Hippocampal formation (tissue), 2 donors: ENCODE measurements at regions not wholly inside any gene's neighbourhood (a gene's known extent, or its start where the extent isn't known, plus 50 kb on each side); places are given as distances from the start of the nearest gene placed in this dataset.

Source experiments
- DNase-seq, 2 donors: peaks; one replicate each; lab custom pipeline; 2025; lab: John Stamatoyannopoulos, UW

DNA sequence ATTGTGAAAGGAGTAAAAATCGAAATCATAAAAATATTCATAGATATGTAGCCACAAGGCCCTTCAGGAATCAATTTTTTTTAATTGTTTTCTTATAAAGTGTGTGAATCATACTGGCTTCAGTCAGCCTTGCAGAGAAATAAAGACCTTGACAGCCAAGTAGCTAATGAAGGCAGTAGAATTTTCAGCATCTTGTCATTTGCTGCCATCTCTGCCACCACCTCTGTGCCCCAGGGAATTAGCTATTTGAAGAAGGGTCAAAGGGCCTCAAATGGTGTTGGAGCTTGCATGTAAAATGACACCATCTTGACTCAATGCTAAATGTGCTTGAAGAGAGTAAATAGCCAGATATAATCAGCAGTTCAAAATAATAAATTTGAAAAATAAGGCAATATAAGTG, 359.4 kb upstream of the DCN start:
- DNase-seq: no peak

DNA sequence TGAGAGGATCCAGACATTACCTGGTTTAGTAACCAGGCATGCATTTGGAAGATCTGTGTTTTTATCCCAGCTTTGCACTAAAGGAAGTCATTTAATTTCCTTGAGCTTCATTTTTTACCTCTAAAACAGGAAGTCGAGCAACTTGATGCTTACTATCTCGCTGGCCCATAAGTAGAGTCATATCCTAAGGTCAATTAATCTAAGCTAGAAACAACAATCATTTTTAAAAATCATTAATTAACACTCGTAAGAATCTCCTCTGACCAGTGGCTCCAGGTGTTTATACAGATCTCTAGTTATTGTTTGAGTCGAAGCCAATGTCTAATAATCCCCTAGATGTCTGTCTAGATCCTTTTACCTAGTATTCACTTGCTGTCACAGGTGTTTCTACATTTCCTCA, 355.8 kb upstream of the DCN start:
- DNase-seq: no peak

DNA sequence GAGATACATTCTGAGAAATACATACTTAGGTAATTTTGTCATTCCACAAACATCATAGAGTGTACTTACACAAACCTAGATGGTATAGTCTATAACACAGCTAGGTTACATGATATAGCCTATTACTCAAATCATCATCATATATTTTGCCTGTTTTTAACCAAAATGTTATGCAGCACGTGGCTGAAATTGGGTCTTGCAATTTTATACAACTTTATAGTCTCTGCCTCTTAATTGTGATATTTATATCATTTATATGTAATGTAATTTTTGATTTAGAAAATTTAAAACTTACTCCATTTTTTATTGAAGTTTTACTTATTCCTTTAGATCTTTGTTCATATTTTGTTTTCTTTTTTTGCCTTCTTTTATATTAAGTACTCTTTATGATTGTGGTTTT, 350.7 kb upstream of the DCN start:
- no peak for DNase-seq

DNA sequence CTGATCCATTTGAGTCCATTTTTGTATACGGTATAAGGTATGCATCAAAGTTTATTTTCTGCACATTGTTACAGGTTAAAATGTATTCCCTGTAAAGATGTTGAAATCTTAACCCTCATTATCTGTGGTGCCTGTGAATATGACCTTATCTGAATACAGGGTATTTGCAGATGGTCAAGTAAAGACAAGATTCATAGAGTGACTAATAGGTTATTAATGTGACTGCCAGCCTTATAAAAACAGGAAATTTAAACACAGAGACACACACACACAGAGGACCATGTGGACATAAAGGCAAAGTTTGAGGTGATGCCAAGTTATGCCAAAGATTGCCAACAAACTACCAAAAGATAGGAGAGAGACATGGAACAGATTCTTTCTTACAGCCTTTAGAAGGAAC, 347.2 kb upstream of the DCN start:
- no peak for DNase-seq

DNA sequence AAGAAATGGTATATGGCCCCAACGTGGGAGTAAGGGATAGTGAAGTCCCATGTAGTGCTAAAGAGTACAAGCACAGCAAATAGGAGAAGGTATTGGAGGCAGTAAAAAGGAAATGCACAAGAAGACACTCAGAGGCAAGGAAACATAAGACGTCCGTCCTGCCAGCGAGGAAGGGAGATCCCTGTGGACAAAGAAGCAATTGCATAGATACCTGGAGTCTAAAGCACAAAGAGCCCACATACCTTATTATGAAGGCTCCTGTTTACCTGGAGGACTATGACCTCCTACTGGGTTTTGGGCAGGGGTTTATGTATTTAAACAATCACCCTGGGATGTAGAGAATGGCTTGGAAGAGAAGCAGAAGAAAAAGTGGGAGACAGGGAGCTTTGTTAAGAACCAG, 341.2 kb upstream of the DCN start:
- DNase-seq: no peak

DNA sequence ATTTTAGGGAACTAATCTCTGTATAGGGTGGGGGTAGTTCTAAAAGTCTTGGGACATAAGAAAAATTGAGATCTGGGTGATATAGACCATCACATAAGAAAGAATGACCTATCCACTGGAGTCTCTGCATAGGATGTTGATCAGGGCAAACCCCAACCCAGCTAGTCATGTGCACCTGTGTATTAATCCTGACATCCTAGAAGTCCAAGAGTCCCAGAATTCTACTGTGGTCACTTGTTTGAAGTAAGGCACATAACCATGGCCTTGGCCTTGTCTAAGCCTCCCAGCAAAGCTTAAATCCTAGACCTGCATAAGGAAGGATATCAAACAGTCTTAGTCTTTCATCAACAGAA, 334.1 kb upstream of the DCN start:
- DNase-seq: no peak

DNA sequence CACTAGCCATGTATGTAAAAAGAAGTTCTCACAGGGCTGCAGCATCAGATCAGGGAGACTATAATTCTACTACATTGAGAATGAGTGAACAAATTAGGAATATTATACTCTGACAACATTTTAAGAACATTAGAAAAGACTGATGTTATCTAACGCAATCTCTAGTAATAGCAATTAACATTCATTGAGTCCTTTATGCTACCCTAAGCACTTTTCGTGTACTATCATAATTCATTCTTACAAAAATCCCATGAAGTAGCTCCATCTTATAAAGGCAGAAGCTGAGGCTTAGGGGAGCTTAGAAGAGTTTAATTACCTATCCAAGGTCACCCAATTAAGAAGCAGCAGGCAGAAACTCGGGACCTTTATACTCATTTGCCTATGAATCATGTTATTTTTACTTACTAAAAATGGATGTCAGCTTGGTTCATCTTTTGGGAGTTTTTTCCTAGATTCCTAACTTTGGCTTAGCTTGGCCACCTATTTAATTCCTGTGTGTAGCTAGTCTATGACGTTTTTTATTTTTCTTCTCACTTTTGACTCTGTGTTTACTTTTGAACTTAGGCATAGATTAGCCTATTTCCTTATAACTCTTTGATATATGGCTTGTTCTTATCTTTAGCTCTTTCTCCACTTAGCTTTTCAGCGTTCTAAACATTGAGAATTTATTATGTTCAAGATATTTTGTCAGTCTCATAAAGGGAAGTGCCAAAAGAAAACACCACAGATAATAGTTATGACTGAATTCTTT, 333.5 kb upstream of the DCN start:
- DNase-seq: no peak

DNA sequence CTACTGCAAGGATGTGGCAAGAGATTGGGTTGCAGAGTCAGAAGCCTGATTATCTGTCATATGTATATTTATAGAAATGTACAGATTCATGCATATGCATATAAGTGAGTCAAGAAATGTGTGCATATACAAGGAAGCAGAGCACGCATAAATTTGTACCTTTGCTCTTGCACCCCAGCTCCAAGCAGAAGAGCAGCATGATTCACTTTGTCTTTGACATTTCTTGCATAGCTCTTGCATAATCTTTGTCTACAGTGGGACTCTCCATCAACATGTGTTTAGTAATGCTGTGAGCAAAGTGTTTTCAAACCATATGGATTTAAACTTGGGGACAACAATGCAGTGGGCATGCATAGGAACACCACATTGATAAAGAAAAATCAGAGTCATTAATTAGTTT, 330.7 kb upstream of the DCN start:
- no peak for DNase-seq

DNA sequence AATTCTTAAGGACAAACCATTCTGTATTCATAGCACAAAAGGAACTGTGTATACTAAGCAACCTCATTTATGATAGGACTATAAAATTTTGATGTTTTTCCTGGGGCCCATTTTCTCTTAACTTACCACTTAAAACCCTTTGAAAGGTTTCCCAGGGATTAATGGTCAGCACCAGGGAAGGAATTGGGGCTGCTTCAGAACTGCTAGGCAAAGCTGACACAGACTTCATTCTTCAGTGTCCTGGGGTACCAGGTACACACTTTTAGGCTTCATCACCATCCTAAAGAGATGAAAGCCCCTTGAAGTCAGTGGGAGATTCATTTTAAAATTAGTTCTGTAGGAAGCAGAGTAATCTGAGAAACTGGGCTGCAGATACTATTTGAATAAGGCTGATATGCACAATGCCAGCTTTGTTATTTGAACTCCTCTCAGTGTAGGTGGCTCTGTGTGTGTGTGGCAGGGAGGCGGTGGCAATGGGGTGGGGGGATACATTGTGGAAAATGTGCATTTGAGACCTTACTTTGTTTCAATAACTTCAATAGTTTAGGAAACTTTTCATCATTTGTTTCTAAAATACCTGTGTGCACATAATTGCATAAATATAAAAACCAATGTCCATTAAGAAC, 329.3 kb upstream of the DCN start:
- no peak for DNase-seq

DNA sequence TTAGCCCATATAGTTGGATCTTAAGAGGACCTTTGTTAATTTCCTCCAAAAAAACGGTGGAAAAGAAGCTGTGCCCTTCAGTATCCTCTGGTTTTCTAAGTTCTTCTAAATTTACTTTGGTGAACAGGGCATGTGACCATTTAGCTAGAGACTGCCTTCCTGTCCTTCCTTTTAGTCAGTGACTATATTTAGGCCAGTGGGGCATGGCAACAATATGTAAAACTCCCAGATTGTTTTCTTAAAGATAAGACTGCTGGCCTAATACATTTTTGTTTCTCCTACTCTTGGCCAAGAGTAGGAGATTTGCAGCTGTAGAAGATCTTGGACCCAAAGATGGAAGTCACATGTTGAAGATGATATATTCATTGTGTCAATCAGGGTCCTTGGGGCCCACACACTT, 325.1 kb upstream of the DCN start:
- no peak for DNase-seq

DNA sequence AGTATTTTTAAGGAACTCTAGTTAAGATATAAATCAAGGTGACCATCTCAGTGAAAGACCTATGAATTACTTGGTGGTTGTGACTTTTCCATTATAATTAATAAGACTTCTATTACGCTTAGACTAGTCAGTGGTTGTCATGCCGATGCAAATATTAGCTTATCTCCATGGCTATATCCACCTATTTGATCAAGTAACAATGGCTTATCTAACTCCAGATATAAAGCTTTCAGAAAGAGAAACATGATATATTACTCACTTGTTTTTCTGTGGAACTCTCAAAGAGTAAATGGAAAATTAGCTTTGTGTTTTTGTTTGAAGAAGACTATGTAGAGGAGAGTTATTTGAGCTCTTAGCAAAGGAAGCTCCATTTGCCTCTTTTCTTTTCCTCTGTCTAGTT, 323.8 kb upstream of the DCN start:
- no peak for DNase-seq

DNA sequence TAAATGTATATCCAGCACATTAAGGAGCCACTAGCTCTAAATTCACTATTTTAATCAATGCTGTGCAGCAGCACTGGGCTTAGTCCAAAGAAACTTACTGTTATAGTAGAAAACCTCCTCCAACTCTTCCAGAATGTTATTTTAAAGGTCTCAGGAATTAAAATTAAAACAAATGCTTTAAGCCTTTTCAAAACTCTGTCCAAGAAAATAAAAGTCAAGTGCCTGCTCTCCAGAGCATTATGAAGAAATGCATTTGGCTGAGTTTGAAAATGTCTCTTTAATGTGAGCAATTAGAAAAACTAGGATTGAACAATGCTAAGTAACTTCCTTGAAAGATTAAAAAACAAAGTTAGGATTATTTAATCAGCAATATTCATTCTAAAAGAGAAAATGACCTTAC, 322.4 kb upstream of the DCN start:
- DNase-seq: no peak

DNA sequence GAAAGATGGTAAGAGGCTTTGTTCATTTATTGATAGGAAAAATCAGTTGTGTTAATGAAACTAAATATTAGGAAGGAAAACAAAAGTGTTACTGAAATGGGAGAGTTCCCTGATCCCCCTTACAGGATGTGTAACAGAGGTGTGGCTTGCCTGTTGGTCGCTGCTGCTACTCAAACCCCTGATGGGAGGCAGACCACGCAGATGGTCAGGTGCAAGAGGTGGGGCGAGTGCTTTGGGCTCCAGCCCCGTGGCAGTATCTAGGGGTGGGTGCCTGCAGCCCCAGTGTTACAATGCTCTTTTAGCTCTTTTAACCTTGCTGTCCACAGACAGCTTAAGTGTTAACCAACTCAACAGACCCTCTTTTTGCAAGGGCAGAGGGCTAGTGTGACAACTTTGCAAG, 319.6 kb upstream of the DCN start:
- no peak for DNase-seq

DNA sequence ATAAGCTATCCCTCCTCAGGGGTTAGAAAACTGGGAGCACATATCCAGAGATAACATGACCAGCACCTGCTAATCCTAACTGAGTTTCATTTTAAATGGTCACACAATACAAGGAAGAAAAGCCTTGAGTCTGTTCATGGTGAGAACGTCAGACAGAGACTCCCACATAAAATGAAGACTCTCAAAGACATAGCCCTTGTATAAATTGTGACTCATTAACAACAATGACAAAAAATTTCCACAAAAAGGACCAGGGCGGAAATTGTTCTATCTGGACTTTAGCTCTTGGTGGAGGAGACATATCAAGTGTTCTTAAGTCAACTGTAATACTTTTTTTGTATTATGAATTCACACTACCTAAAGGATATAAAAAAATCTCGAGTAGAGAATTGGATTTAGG, 313.7 kb upstream of the DCN start:
- DNase-seq: no peak

DNA sequence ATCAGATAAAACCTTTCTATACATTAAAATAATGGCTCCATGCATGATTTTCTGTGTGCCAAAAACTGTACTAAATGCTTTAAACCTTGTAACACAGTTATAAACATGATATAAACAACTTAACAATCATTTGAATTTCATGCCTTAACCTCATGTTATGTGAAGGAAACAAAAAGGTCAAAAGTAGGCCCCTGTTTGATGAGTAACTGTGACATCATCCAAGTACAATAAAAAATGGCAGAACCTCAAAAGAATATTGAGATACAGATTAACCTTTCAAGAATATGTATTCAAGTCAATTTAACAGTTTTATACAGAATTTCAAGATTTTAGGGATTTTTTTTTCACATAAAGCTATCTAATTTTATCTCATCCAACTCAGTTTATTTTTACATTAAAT, 310.7 kb upstream of the DCN start:
- no peak for DNase-seq

DNA sequence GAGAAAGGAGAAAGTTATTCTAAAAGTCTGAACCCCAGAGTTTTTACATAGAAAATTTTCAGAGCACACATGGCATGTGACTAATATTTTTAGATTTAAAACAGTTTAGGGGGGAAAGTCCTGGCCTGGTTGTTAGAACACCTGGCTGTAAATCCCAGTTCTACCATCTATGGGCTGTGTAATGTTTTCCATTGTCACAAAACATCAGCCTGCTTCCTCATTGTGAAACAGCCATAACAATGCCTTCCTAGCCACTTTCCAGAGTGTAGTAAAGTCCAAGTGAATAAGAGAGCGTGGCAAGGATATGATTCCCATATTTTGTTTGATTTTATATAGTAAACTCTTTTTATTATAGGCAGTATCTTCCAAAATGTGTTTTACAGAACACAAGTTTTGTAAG, 310.0 kb upstream of the DCN start:
- no peak for DNase-seq

DNA sequence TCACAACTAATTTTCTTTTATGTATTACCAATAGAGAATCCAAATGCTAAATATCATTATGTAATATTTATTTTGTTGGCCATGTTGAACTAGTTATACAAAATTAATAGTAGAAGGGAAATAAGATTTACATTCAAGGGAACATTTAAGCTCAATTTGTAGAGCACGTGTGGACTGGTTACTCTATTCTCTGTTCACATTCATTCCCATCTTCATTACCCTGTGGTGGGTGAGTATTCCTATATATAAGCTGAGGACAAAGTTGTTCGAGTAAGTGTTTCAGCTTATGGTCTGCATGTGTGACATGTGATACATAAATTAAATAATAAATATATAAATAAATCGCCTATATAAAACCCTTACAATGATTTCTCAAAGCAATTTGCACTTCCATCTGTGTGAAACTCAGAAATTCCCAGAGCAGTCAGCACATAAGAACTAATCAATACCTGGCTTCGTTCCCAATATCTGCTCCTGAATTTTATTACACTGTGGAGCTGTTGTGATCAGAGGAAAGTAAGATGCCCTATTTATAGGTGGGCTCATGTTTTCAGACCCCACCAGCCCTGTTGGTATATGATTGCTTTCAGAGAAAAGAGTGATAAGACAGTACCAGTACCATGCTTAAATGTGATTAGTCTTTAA, 308.2 kb upstream of the DCN start:
- DNase-seq: no peak

DNA sequence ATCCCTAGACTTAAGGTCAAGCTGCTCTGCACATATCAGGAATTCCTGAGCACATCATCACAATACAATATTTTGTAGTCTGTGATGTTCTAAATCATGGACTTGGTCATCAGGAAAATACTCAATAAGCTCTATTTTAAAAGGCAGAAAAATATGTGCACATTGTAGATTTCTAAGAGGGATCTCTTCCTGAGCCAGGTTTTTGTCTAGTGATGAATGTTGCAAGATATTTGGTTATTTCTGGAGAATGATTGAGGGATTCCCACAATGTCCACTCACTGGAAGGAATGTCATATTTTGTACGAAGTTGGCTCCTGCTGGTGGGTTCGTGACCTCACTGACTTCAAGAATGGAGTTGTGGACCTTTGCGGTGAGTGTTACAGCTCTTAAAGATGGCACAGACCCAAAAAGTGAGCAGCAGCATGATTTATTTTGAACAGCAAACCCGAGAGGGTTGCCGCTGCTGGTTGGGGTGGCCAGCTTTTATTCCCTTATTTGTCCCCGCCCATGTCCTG, 300.9 kb upstream of the DCN start:
- DNase-seq: no peak

DNA sequence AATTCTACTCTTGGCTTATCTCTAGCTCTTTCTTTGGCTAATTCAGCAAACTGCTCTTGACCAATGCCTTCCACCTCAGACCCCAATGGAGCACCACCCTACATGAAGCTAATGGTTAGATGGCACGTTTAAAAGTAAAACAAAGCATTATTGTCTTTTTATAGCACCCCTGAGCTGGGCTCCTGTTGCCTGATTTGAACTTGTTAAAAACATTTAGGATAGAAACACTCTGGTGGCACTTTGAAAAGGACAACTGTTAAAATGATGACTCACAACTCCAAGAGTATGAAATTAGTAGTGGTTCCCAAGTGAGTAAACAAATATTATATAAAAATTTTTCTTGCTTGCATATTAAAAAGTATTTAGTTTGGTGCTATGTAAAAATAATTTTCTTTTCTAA, 299.6 kb upstream of the DCN start:
- no peak for DNase-seq

DNA sequence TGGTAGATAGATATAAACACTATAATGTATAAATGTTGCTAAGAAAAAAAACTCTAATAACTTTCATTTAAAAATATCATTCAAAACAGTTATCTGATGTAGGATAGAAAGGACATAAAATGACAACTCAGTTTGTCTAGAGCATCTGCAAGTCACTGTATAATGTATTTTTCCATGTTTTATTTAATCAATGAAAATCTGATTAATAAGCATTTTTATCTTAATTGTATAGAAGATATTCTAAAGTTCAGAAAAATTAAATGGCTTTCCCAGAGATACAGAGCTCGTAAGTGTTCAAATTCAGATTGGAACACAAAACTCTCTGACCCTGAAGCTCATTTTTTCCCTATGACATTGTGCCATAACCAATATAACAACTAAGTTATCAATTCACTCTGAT, 295.9 kb upstream of the DCN start:
- no peak for DNase-seq

DNA sequence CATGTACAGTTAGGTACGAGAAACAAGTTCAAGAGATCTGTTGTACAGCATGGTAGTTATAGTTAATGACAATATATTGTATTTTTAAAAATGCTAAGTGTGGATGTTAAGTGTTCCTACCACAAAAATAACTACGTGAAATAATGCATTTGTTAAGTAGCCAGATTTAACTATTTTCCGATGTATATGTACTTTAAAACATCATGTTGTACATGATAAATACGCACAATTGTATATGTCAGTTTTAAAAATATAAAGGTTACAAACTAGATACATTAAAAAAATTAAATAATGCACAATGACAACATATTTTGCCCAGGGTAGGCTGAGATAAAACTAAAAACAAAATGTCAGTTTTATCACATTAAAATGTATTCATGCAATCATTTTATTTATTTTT, 285.1 kb upstream of the DCN start:
- no peak for DNase-seq

DNA sequence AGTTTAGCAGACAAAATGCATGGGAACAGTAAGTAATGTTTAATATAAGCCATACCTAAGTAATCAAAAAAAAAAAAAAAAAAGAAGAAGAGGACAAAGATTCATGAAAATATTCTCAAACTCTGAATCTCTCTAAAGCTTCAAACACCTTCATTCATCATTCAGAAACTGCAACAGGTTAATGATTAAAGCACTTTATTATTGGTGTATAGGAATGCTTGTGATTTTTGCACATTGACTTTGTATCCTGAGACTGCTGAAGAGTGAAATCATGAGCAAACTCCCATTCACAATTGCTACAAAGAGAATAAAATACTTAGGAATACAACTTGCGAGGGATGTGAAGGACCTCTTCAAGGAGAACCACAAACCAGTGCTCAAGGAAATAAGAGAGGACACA, 278.4 kb upstream of the DCN start:
- no peak for DNase-seq

DNA sequence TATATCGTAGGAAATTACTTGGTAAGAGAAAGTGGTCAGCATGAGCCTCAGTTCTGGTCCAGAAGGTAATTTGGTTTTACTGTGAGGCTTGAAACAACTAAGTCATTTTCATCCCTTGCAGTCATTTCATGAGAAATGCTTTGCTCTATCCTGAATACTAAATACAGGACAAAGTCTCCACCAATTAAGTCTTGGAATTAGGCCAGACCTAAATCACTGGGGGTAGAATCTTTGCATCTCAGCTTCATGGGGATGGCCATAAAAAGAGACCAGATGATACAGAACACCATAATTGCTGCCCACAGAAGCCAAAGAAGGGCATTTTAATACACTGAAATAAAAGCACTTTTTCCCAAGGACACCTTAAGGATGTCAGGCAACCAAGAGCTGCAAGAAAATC, 277.9 kb upstream of the DCN start:
- no peak for DNase-seq

DNA sequence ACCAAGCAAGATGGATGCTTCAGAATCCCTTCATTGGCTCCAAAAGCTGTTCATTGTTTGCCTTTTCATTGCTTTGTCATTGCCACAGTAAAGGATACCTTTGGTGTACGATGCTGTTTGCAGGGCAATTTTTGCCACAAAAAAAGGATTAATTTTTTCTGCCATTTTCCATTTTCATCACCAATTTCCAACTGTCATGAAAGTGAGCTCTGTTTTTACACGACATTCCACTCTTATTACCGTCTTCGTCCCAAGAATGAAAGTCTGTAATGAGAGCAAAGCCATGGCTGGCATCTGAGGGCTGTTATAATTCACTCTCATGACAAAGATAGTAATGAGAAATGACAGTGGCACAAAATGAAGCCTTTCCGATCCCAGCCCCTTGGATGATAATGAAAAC, 272.7 kb upstream of the DCN start:
- no peak for DNase-seq
